ENCODE measurements at regions not wholly inside any gene's neighbourhood (a gene's known extent, or its start where the extent isn't known, plus 50 kb on each side); places are given as distances from the start of the nearest gene placed in this dataset.

DNA sequence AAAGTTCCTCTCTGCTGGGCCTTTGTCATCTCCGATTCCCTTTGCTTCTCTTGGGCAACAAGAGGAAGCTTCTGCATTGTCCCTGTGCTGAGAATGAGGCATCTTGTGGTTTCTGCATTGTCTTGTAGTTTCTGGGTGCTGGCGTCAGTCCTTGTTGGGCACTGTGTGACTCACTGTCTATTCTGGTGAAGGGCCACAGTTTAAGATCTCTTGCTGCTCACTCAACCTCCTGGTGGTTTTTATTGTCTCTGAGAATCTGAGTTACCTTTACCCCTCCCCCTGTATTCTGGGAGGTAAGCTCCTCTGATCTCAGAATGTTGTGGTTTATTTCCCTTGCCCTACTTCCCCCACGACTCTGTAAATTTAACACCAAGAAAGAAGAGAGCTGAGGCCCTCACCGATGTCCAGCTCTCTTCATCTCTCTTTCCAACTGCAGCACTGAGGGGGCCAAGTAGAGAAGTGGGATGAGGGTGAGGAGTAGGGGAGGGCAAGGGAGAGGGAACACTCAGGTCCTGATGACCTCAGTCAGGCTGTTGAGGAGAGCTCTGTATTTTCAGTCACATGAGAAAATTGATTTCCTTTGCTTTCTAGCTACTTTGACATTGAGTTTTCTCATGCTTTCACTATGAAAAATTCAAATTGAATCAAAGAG, 441.6 kb upstream of the PITX2 start:
- H3K9ac ChIP-seq (ENCODE audit: low read depth, low read length), result no peak overlapping the region
- no peaks in the 10 kb centered on the region for H3K36me3 ChIP-seq (ENCODE audit: insufficient read depth, low read length)
- no peaks in the 10 kb centered on the region for H3K9me3 ChIP-seq (ENCODE audit: insufficient read depth, low read length, severe bottlenecking)
- H3K79me2 ChIP-seq (ENCODE audit: insufficient read depth, low read length), result no peaks in the 10 kb centered on the region
- H3K4me2 ChIP-seq (ENCODE audit: insufficient read depth, low read length), result no peak overlapping the region
- no peak overlapping the region for H2AFZ ChIP-seq (ENCODE audit: low read depth, low read length)
- H3K27me3 ChIP-seq (ENCODE audit: insufficient read depth, low read length, poor library complexity), result no peaks in the 10 kb centered on the region
- H3K4me1 ChIP-seq (ENCODE audit: insufficient read depth, low read length), result no peaks in the 10 kb centered on the region
- H3K27ac ChIP-seq (ENCODE audit: low read length), result no peak overlapping the region
- peak; percentile 91 for ATAC-seq (ENCODE audit: insufficient read depth, low read depth)
- DNase-seq, result peak; percentile 45
- H3K4me3 ChIP-seq (ENCODE audit: low read depth in 1 of 2, low read length in 2 of 2), result no peak overlapping the region
- H4K20me1 ChIP-seq (ENCODE audit: insufficient read depth, low read length), result no peaks in the 10 kb centered on the region
- TF ChIP-seq, protein P1, sequence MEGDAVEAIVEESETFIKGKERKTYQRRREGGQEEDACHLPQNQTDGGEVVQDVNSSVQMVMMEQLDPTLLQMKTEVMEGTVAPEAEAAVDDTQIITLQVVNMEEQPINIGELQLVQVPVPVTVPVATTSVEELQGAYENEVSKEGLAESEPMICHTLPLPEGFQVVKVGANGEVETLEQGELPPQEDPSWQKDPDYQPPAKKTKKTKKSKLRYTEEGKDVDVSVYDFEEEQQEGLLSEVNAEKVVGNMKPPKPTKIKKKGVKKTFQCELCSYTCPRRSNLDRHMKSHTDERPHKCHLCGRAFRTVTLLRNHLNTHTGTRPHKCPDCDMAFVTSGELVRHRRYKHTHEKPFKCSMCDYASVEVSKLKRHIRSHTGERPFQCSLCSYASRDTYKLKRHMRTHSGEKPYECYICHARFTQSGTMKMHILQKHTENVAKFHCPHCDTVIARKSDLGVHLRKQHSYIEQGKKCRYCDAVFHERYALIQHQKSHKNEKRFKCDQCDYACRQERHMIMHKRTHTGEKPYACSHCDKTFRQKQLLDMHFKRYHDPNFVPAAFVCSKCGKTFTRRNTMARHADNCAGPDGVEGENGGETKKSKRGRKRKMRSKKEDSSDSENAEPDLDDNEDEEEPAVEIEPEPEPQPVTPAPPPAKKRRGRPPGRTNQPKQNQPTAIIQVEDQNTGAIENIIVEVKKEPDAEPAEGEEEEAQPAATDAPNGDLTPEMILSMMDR (IDR thresholded peaks at IDR 0.05; ENCODE audit: borderline replicate concordance, extremely low read depth, low read length, poor library complexity, severe bottlenecking), result no peak
- TF ChIP-seq EZH2 (IDR thresholded peaks at IDR 0.05; ENCODE audit: borderline replicate concordance, low read depth, low read length, severe bottlenecking), result no peak

DNA sequence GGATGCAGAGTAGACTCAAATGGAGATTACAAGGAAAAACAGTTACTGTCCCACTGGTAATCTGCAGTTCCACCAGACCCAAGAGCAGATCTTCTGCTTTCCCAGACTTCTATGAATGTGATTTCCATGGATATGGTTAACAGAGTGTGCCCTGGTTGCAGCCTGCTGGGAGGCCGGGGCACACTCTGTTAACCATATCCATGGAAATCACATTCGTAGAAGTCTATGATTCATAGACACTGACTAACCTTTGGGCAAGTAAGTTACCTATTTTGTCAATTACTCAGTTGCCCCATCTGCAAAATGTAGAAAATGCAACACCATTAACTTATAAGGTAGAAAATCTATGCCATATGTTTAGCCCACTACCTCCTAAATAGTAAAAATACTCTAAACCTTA, 443.1 kb upstream of the PITX2 start:
- H3K4me2 ChIP-seq (ENCODE audit: insufficient read depth, low read length), result no peak overlapping the region
- ATAC-seq (ENCODE audit: insufficient read depth, low read depth) (no peak), DNase-seq (no peak)
- H4K20me1 ChIP-seq (ENCODE audit: insufficient read depth, low read length), result no peaks in the 10 kb centered on the region
- H3K27ac ChIP-seq (ENCODE audit: low read length), result no peak overlapping the region
- no peaks in the 10 kb centered on the region for H3K36me3 ChIP-seq (ENCODE audit: insufficient read depth, low read length)
- H3K4me3 ChIP-seq (ENCODE audit: low read depth in 1 of 2, low read length in 2 of 2), result no peak overlapping the region
- H3K9me3 ChIP-seq (ENCODE audit: insufficient read depth, low read length, severe bottlenecking), result no peaks in the 10 kb centered on the region
- no peaks in the 10 kb centered on the region for H3K79me2 ChIP-seq (ENCODE audit: insufficient read depth, low read length)
- no peak for TF ChIP-seq EZH2 (IDR thresholded peaks at IDR 0.05; ENCODE audit: borderline replicate concordance, low read depth, low read length, severe bottlenecking)
- TF ChIP-seq, protein P1 (IDR thresholded peaks at IDR 0.05; ENCODE audit: borderline replicate concordance, extremely low read depth, low read length, poor library complexity, severe bottlenecking), result no peak
- H3K27me3 ChIP-seq (ENCODE audit: insufficient read depth, low read length, poor library complexity), result no peaks in the 10 kb centered on the region
- no peaks in the 10 kb centered on the region for H3K4me1 ChIP-seq (ENCODE audit: insufficient read depth, low read length)
- H2AFZ ChIP-seq (ENCODE audit: low read depth, low read length), result no peak overlapping the region
- H3K9ac ChIP-seq (ENCODE audit: low read depth, low read length), result no peak overlapping the region

DNA sequence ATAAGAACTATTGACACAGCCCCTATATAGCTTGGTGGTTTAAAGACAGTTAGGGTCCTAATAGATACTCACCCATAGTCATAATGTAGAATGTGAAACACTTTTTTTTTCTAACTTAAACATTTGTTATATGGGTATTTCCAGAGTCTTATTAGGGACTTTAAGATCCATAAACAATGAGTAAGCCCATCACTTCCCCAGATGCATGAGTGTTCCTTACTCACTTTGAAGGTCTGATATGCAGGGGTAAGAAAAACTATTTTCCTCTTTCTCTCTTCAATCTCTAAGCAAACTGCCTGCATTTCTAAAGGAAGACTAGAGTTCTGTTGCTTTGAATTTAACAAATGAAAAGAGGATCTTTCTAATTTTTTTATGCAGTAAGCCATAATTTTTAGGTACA, 443.6 kb upstream of the PITX2 start:
- Histone ChIP-seq H3K9me3 (ENCODE audit: insufficient read depth, low read length, severe bottlenecking) (no peaks in the 10 kb centered on the region), H4K20me1 (ENCODE audit: insufficient read depth, low read length) (no peaks in the 10 kb centered on the region), H2AFZ (ENCODE audit: low read depth, low read length) (no peak overlapping the region), H3K27me3 (ENCODE audit: insufficient read depth, low read length, poor library complexity) (no peaks in the 10 kb centered on the region), H3K4me1 (ENCODE audit: insufficient read depth, low read length) (no peaks in the 10 kb centered on the region), H3K9ac (ENCODE audit: low read depth, low read length) (no peak overlapping the region), H3K4me3 (ENCODE audit: low read depth in 1 of 2, low read length in 2 of 2) (no peak overlapping the region), H3K27ac (ENCODE audit: low read length) (no peak overlapping the region), H3K36me3 (ENCODE audit: insufficient read depth, low read length) (no peaks in the 10 kb centered on the region), H3K79me2 (ENCODE audit: insufficient read depth, low read length) (no peaks in the 10 kb centered on the region), H3K4me2 (ENCODE audit: insufficient read depth, low read length) (no peak overlapping the region)
- DNase-seq (no peak), ATAC-seq (ENCODE audit: insufficient read depth, low read depth) (no peak)
- TF ChIP-seq EZH2 (IDR thresholded peaks at IDR 0.05; ENCODE audit: borderline replicate concordance, low read depth, low read length, severe bottlenecking), result no peak

DNA sequence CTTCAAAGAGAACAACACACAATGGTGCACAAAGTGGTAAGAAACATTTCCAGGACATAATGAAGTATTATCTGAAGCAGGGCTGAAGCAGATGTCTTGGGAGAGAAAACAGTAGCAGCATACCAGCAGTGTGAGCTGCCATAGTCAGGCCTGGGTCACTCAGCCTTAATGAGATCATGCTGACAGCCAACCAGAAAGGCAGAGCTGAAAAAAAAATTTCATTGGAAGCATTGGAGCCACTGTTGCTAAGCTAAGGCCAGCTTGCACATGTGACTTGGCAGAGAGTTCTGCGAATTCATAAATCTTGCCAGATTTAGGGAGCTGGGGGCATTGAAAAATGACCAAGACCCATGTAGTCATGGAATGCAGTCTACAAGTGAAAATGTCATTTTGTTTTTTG, 444.0 kb upstream of the PITX2 start:
- no peak for DNase-seq

More for the DNA sequence above, 444.0 kb upstream of the PITX2 start:
- TF ChIP-seq, protein P1 (IDR thresholded peaks at IDR 0.05; ENCODE audit: borderline replicate concordance, extremely low read depth, low read length, poor library complexity, severe bottlenecking), result no peak
- no peak for TF ChIP-seq EZH2 (IDR thresholded peaks at IDR 0.05; ENCODE audit: borderline replicate concordance, low read depth, low read length, severe bottlenecking)
- no peaks in the 10 kb centered on the region for H3K9me3 ChIP-seq (ENCODE audit: insufficient read depth, low read length, severe bottlenecking)
- no peaks in the 10 kb centered on the region for H3K27me3 ChIP-seq (ENCODE audit: insufficient read depth, low read length, poor library complexity)
- H3K4me2 ChIP-seq (ENCODE audit: insufficient read depth, low read length), result no peak overlapping the region
- no peaks in the 10 kb centered on the region for H3K36me3 ChIP-seq (ENCODE audit: insufficient read depth, low read length)
- H3K27ac ChIP-seq (ENCODE audit: low read length), result no peak overlapping the region
- ATAC-seq (ENCODE audit: insufficient read depth, low read depth), result no peak
- H3K9ac ChIP-seq (ENCODE audit: low read depth, low read length), result no peak overlapping the region
- H3K4me1 ChIP-seq (ENCODE audit: insufficient read depth, low read length), result no peaks in the 10 kb centered on the region
- no peak overlapping the region for H2AFZ ChIP-seq (ENCODE audit: low read depth, low read length)
- no peaks in the 10 kb centered on the region for H3K79me2 ChIP-seq (ENCODE audit: insufficient read depth, low read length)
- H3K4me3 ChIP-seq (ENCODE audit: low read depth in 1 of 2, low read length in 2 of 2), result no peak overlapping the region
- H4K20me1 ChIP-seq (ENCODE audit: insufficient read depth, low read length), result no peaks in the 10 kb centered on the region

Data from DND-41 (cell line).